GM12878 (cell line): ENCODE measurements at regions not wholly inside any gene's neighbourhood (a gene's known extent, or its start where the extent isn't known, plus 50 kb on each side); places are given as distances from the start of the nearest gene placed in this dataset.
"Not testable (repeated sequence)": the region's sequence is repeated elsewhere in the genome, so short reads cannot be mapped to it uniquely, and the experiment has no call there.

Experiments used
- ATAC-seq: fragments of 200-7000 bp; cut with Tn5 transposase; 3 replicates; pipeline ENCODE4 v1.9.1; 2020; ENCODE audit warnings: mild to moderate bottlenecking, moderate library complexity
- BruUV-seq: library from RNA; stranded (reverse); fragments of 400-500 nt; replicated peaks from 2 replicates; lab custom pipeline; 2021; lab: Mats Ljungman, UMichigan
- CTCF ChIA-PET: fragments of 300-600 bp; sonication (Branson Sonifier 250); formaldehyde crosslinking; extraction: SDS; loops from one replicate; lab custom pipeline; 2021; ENCODE audit warnings: inconsistent platforms; lab: Yijun Ruan, JAX
- POLR2A ChIA-PET: fragments of 350-600 bp; formaldehyde crosslinking; extraction: SDS; loops from one replicate; lab custom pipeline; 2021; ENCODE audit warnings: inconsistent platforms; lab: Charles Lee
- RAD21 ChIA-PET: fragments of 300-600 bp; sonication (Branson Sonifier 250); formaldehyde crosslinking; loops from one replicate; lab custom pipeline; 2023; ENCODE audit warnings: antibody characterized with exemption; ENCODE audit not compliant: unreplicated experiment; lab: Charles Lee
- SMC1A ChIA-PET: fragments of 300-600 bp; sonication (Branson Sonifier 250); formaldehyde crosslinking; loops from one replicate; lab custom pipeline; 2023; ENCODE audit not compliant: unreplicated experiment, uncharacterized antibody; lab: Charles Lee
- DNase-seq: peaks from one replicate; pipeline ENCODE4 v3.0.0-alpha.2; 2011; ENCODE audit warnings: low read depth, low spot score
- FAIRE-seq: peaks from 3 replicates; lab custom pipeline; 2011; peaks lifted over from hg19 to GRCh38; lab: Jason Lieb, UNC
- H2AFZ ChIP-seq: 2 replicates; pipeline ENCODE4 v1.6.0; 2011; ENCODE audit warnings: low read depth, low read length, control low read depth; ENCODE audit not compliant: control insufficient read depth
- H3K27ac ChIP-seq: 2 replicates; pipeline ENCODE4 v1.5.1; 2011; ENCODE audit warnings: control low read depth; ENCODE audit not compliant: control insufficient read depth, insufficient read depth
- H3K27me3 ChIP-seq, 2 experiments: replicated peaks in 1 of 2; 2 replicates each; pipeline versions ENCODE4 v1.6.0 to v1.6.1; 2011; ENCODE audit warnings: low read length in 1 of 2; ENCODE audit not compliant: control insufficient read depth in 2 of 2, insufficient read depth in 2 of 2
- H3K36me3 ChIP-seq, 2 experiments: 2 replicates each; pipeline ENCODE4 v1.5.1; 2011; ENCODE audit warnings: low read length in 1 of 2; ENCODE audit not compliant: control insufficient read depth in 2 of 2, insufficient read depth in 2 of 2
- H3K4me1 ChIP-seq: 2 replicates; pipeline ENCODE4 v1.6.1; 2011; ENCODE audit warnings: mild to moderate bottlenecking, low read length, moderate library complexity, mixed read lengths; ENCODE audit not compliant: control insufficient read depth, insufficient read depth
- H3K4me2 ChIP-seq: 2 replicates; pipeline ENCODE4 v1.6.0; 2011; ENCODE audit warnings: control low read depth; ENCODE audit not compliant: control insufficient read depth, insufficient read depth
- H3K4me3 ChIP-seq: fragments of 200-600 bp; sonication (generic); 2 replicates; pipeline ENCODE4 v1.5.1; 2016
- H3K79me2 ChIP-seq: 2 replicates; pipeline ENCODE4 v1.6.0; 2011; ENCODE audit warnings: low read length; ENCODE audit not compliant: control insufficient read depth, insufficient read depth
- H3K9ac ChIP-seq: 2 replicates; pipeline ENCODE4 v1.8.0; 2011; ENCODE audit warnings: low read length, control low read depth, mixed read lengths; ENCODE audit not compliant: control insufficient read depth, insufficient read depth
- H3K9me3 ChIP-seq: replicated peaks from 3 replicates; pipeline ENCODE4 v1.5.1; 2011; ENCODE audit warnings: mild to moderate bottlenecking, low read length; ENCODE audit not compliant: control insufficient read depth, insufficient read depth
- H4K20me1 ChIP-seq: 2 replicates; pipeline ENCODE4 v1.6.0; 2011; ENCODE audit not compliant: control insufficient read depth, insufficient read depth
- CEBPZ ChIP-seq: fragments of 150-350 bp; IDR thresholded peaks from 2 replicates; pipeline ENCODE4 v1.6.1; 2016; ENCODE audit warnings: low read depth, low read length
- CREM ChIP-seq: IDR thresholded peaks from 2 replicates; pipeline ENCODE4 v1.6.1; 2014; ENCODE audit warnings: antibody characterized with exemption, low read depth
- GABPA ChIP-seq: IDR thresholded peaks from 2 replicates; pipeline ENCODE4 v1.6.1; 2014; ENCODE audit warnings: antibody characterized with exemption, low read depth, mild to moderate bottlenecking, inconsistent platforms
- PAX5 ChIP-seq: IDR thresholded peaks from 2 replicates; pipeline ENCODE4 v1.6.1; 2011; ENCODE audit warnings: low read depth, low read length, borderline replicate concordance
- RAD21 ChIP-seq: IDR thresholded peaks from 2 replicates; pipeline ENCODE4 v1.6.1; 2011; ENCODE audit warnings: mild to moderate bottlenecking, low read depth, low read length, moderate library complexity; ENCODE audit not compliant: insufficient read depth
- RFX5 ChIP-seq: IDR thresholded peaks from 2 replicates; pipeline ENCODE4 v1.6.1; 2011; ENCODE audit warnings: low read depth, low read length, improper control_type of control experiment
- SIN3A ChIP-seq: IDR thresholded peaks from 2 replicates; pipeline ENCODE4 v1.6.1; 2012; ENCODE audit warnings: low read depth, low read length, improper control_type of control experiment
- SIX5 ChIP-seq: IDR thresholded peaks from 2 replicates; pipeline ENCODE4 v1.6.1; 2011; ENCODE audit warnings: mild to moderate bottlenecking, low read depth, low read length, moderate library complexity; ENCODE audit not compliant: severe bottlenecking
- TCF12 ChIP-seq: IDR thresholded peaks from 2 replicates; pipeline ENCODE4 v1.6.1; 2011; ENCODE audit warnings: low read depth, mild to moderate bottlenecking, low read length
- ZBTB33 ChIP-seq: fragments of 450-650 bp; IDR thresholded peaks from 2 replicates; pipeline ENCODE4 v1.6.1; 2017; ENCODE audit warnings: mild to moderate bottlenecking
- whole genome bisulfite sequencing: methylation state at CpG from one replicate; pipeline ENCODE4 v1.1.6; 2016; ENCODE audit warnings: low lambda C conversion rate; ENCODE audit not compliant: insufficient replicate concordance, insufficient coverage; ENCODE audit errors: missing lambda C conversion rate; 5-methylcytosine and 5-hydroxymethylcytosine counted together
- in situ Hi-C: fragments of 300-500 bp; cut with MboI; formaldehyde crosslinking; loops from 9 replicates; pipeline ENCODE4 v1.14.3; 2018; ENCODE audit warnings: mixed read lengths
- intact Hi-C: fragments of 100-400 bp; cut with micrococcal nuclease; formaldehyde crosslinking; loops from one replicate; pipeline ENCODE4 v1.14.2; 2022; ENCODE audit not compliant: unreplicated experiment

- SMC1A ChIA-PET, DNase-seq, H3K79me2 ChIP-seq, POLR2A ChIA-PET, H4K20me1 ChIP-seq, ATAC-seq, H3K4me2 ChIP-seq, H3K4me3 ChIP-seq, CTCF ChIA-PET, intact Hi-C loops, H2AFZ ChIP-seq, BruUV-seq, H3K9me3 ChIP-seq, H3K4me1 ChIP-seq, FAIRE-seq, H3K9ac ChIP-seq, H3K36me3 ChIP-seq, RAD21 ChIA-PET, in situ Hi-C loops, H3K27me3 ChIP-seq, H3K27ac ChIP-seq: not testable (repeated sequence)
- WGBS = 67% methylated on average over 15 of the region's 22 CpGs
Measured at GRCh38 chr5:98342958-98343660, 430.4 kb upstream of the RGMB start.

- Histone ChIP-seq H3K79me2 (no peaks in the 10 kb centered on the region), H3K4me2 (no peak overlapping the region), H3K27me3 (no peaks in the 10 kb centered on the region), H3K36me3 (no peaks in the 10 kb centered on the region), H3K9ac (no peak overlapping the region), H3K9me3 (no peaks in the 10 kb centered on the region; the same call in 2 of the 3 replicates), H3K27ac (no peak overlapping the region), H2AFZ (no peak overlapping the region), H4K20me1 (no peaks in the 10 kb centered on the region), H3K4me1 (no peaks in the 10 kb centered on the region), H3K4me3 (no peak overlapping the region)
- in situ Hi-C loops (no loop called here), intact Hi-C loops (loop anchor here (2.0 kb wide), 1 partner anchor 1053 kb away; no protein-coding TSS in a partner anchor)
- ATAC-seq (peak; percentile 24; the same call in 1 of the 3 replicates), FAIRE-seq (no peak), DNase-seq (no peak)
- BruUV-seq = no TSS peak
- ChIA-PET RAD21 (no interaction called here), SMC1A (interaction anchor here (1.0 to 1.3 kb wide), 2 partner anchors 1052 to 1118 kb away, joined by 5 read pairs; no protein-coding TSS in a partner anchor), POLR2A (no interaction called here), CTCF (interaction anchor here (0.6 kb wide), 1 partner anchor 550 kb away, joined by 4 read pairs; no protein-coding TSS in a partner anchor)
- 41% methylated on average over 6 of the region's 6 CpGs for WGBS
- TF ChIP-seq GABPA (no peak), CREM (no peak), TCF12 (no peak), SIN3A (no peak), ZBTB33 (peak; percentile 97), RAD21 (peak; percentile 59), PAX5 (no peak), RFX5 (no peak), CEBPZ (no peak), SIX5 (no peak)
Measured at GRCh38 chr5:98349251-98349989, 424.0 kb upstream of the RGMB start.
